ENCODE measurements at regions not wholly inside any gene's neighbourhood (a gene's known extent, or its start where the extent isn't known, plus 50 kb on each side); places are given as distances from the start of the nearest gene placed in this dataset.

DNA sequence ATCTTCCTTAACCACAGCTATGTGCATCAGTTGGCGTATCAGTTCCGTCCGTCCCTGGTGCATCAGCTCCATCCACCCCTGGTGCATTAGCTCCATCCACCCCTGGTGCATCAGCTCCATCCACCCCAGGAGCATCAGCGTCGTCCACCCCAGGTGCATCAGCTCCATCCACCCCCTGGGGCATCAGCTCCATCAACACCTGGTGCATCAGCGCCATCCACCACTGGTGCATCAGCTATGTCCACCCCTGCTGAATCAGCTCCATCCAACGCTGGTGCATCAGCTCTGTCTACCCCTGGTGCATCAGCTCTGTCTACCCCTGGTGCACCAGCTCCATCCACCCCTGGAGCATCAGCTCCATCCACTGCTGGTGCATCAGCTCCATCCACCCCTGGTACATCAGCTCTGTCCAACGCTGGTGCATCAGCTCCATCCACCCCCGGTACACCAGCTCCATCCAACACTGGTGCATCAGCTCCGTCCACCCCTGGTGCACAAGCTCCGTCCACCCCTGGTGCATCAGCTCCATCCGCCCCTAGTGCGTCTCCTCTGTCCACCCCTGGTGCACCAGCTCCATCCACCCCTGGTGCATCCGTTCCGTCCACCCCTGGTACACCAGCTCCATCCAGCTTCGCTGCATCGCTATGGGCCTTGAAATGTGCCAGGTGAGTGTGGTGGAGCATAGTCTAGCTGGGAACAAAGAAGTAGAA is 106.6 kb upstream of the ZBTB40 start:
- Histone ChIP-seq H4K8ac (ENCODE audit: low read depth, low read length) (no peak overlapping the region), H2BK12ac (ENCODE audit: low read length) (no peak overlapping the region), H3K23ac (ENCODE audit: low read length) (no peak overlapping the region), H2BK120ac (ENCODE audit: insufficient read depth, low read length, poor library complexity) (no peak overlapping the region), H3K18ac (ENCODE audit: low read length) (no peak overlapping the region), H3K4me3 (ENCODE audit: low read depth, low read length) (no peak overlapping the region), H3K27ac (ENCODE audit: low read depth, low read length) (no peak overlapping the region), H3K36me3 (ENCODE audit: control insufficient read depth in 1 of 2, insufficient read depth in 2 of 2, low read length in 2 of 2) (no peaks in the 10 kb centered on the region), H3K9me3 (ENCODE audit: insufficient read depth, low read depth, low read length) (no peaks in the 10 kb centered on the region), H2AK5ac (ENCODE audit: low read length) (no peak overlapping the region), H3K27me3 (ENCODE audit: insufficient read depth, low read length) (no peaks in the 10 kb centered on the region), H3K79me2 (ENCODE audit: control insufficient read depth, insufficient read depth, low read length, poor library complexity) (no peaks in the 10 kb centered on the region), H3K79me1 (ENCODE audit: low read length) (no peaks in the 10 kb centered on the region), H3K14ac (ENCODE audit: low read length) (no peak overlapping the region), H4K12ac (ENCODE audit: low read depth, low read length) (no peak overlapping the region), H2AFZ (ENCODE audit: insufficient read depth, low read length, poor library complexity) (no peak overlapping the region), H3K9ac (ENCODE audit: low read length) (no peak overlapping the region), H3K4me1 (ENCODE audit: control insufficient read depth in 1 of 2, insufficient read depth in 2 of 2, low read length in 2 of 2) (peaks cover 0 to 7% of the 10 kb centered on the region in 2 experiments), H3K4ac (ENCODE audit: low read depth, low read length) (no peak overlapping the region), H3K4me2 (ENCODE audit: low read length) (no peak overlapping the region), H4K91ac (ENCODE audit: low read depth, low read length) (no peak overlapping the region), H2BK5ac (ENCODE audit: low read depth, low read length, poor library complexity) (no peak overlapping the region)
- DNase-seq, result no peak
- WGBS (ENCODE audit: extremely low coverage, insufficient coverage, insufficient read length), result no CpG with 5 or more reads among the region's 17 CpGs

DNA sequence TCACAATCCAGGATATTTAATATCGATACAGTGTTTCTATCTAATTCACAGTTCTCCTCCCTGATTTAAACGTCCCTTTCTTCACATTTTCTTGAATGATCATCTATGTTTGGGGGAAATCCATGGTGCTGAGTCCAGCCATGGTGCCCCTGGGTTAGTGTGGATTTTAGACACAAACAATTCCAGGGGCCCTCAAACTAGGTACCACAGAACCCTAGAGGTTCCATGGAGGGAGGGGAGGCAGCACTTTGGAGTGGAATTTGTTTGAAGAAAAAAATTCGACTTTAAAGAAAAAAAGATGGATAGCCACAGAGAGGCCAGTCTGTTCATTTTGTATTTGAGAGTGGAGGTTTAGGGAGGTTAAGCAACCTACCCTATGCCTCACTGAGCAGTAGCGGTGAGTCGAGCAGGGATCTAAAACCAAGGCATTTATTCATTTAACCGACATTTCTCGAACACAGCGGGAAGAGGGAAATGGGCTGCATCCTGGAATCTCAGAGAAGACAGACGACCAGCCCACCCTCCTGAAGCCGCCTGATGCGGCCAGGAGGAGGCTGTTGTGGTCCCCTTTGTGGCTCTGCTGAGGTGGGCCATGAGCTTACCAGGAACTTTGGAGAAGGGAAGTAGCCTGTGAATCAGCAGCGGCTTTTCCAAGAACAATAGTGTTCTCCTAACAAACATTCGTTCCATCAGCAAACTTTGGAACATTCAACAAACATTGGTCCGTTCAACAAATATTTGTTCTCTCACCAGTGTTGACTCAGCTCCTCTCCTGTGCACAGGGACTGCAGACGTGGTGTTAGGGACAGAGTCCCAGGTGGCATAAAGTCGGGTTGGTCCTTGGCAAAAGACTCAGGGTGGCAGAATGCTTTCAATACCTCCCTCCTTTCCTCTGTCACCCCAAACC is 103.5 kb upstream of the ZBTB40 start:
- no peak overlapping the region for H3K23ac ChIP-seq (ENCODE audit: low read length)
- no peaks in the 10 kb centered on the region for H3K79me1 ChIP-seq (ENCODE audit: low read length)
- H2AK5ac ChIP-seq (ENCODE audit: low read length), result no peak overlapping the region
- no peak overlapping the region for H3K27ac ChIP-seq (ENCODE audit: low read depth, low read length)
- H4K12ac ChIP-seq (ENCODE audit: low read depth, low read length), result no peak overlapping the region
- H3K9me3 ChIP-seq (ENCODE audit: insufficient read depth, low read depth, low read length), result no peaks in the 10 kb centered on the region
- no CpG with 5 or more reads among the region's 16 CpGs for WGBS (ENCODE audit: extremely low coverage, insufficient coverage, insufficient read length)
- no peak overlapping the region for H3K4ac ChIP-seq (ENCODE audit: low read depth, low read length)
- no peak overlapping the region for H2BK12ac ChIP-seq (ENCODE audit: low read length)
- no peak overlapping the region for H3K9ac ChIP-seq (ENCODE audit: low read length)
- H2AFZ ChIP-seq (ENCODE audit: insufficient read depth, low read length, poor library complexity), result no peak overlapping the region
- no peak overlapping the region for H3K4me3 ChIP-seq (ENCODE audit: low read depth, low read length)
- H3K36me3 ChIP-seq (ENCODE audit: control insufficient read depth in 1 of 2, insufficient read depth in 2 of 2, low read length in 2 of 2), result no peaks in the 10 kb centered on the region
- no peak overlapping the region for H3K18ac ChIP-seq (ENCODE audit: low read length)
- no peak overlapping the region for H2BK120ac ChIP-seq (ENCODE audit: insufficient read depth, low read length, poor library complexity)
- H3K79me2 ChIP-seq (ENCODE audit: control insufficient read depth, insufficient read depth, low read length, poor library complexity), result no peaks in the 10 kb centered on the region
- no peak overlapping the region for H4K91ac ChIP-seq (ENCODE audit: low read depth, low read length)
- no peak overlapping the region for H2BK5ac ChIP-seq (ENCODE audit: low read depth, low read length, poor library complexity)
- H3K4me2 ChIP-seq (ENCODE audit: low read length), result no peak overlapping the region
- H3K27me3 ChIP-seq (ENCODE audit: insufficient read depth, low read length), result no peaks in the 10 kb centered on the region
- peaks cover 8 to 12% of the 10 kb centered on the region in 2 experiments for H3K4me1 ChIP-seq (ENCODE audit: control insufficient read depth in 1 of 2, insufficient read depth in 2 of 2, low read length in 2 of 2)
- no peak overlapping the region for H3K14ac ChIP-seq (ENCODE audit: low read length)
- no peak for DNase-seq
- no peak overlapping the region for H4K8ac ChIP-seq (ENCODE audit: low read depth, low read length)

DNA sequence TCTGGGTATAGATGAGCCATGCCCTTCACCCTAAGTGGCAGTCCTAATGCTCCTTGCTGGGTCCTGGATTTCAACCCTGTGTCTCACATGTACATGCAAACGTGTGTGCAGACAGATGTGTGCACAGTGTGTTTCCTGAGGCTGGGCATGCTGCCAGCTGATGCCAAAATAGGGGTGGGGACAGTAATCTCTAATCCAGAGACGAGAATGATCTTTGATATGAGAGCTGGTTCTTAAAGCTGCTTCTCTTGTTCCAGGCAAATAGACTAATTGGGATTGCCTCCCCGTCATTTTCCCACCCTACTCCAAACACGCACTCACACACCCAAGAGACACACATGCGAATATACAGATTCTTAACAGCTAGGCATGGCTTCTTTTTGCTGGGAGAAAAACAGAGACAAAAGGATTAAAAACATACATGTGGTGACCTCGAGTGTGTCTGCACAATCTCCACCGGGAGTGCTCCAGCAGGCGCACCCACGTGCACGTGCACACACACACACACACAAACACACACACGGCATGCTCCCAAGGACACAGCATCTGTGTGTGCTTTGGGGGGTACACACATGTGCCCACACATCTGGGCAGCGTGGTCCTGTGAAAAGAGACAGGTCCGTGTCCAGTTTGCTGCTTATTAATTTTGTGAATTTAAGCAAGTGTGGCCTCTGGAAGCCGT is 102.1 kb upstream of the ZBTB40 start:
- peak overlapping the region; percentile 38 for H3K4me3 ChIP-seq (ENCODE audit: low read depth, low read length)
- H2BK120ac ChIP-seq (ENCODE audit: insufficient read depth, low read length, poor library complexity), result no peak overlapping the region
- no peak overlapping the region for H3K14ac ChIP-seq (ENCODE audit: low read length)
- no peak overlapping the region for H3K27ac ChIP-seq (ENCODE audit: low read depth, low read length)
- no peak overlapping the region for H2BK5ac ChIP-seq (ENCODE audit: low read depth, low read length, poor library complexity)
- H2AFZ ChIP-seq (ENCODE audit: insufficient read depth, low read length, poor library complexity), result no peak overlapping the region
- no peak overlapping the region for H3K4ac ChIP-seq (ENCODE audit: low read depth, low read length)
- H3K27me3 ChIP-seq (ENCODE audit: insufficient read depth, low read length), result no peaks in the 10 kb centered on the region
- H3K4me2 ChIP-seq (ENCODE audit: low read length), result no peak overlapping the region
- H3K79me1 ChIP-seq (ENCODE audit: low read length), result no peaks in the 10 kb centered on the region
- no peak overlapping the region for H2AK5ac ChIP-seq (ENCODE audit: low read length)
- no peak for DNase-seq
- no CpG with 5 or more reads among the region's 14 CpGs for WGBS (ENCODE audit: extremely low coverage, insufficient coverage, insufficient read length)
- H2BK12ac ChIP-seq (ENCODE audit: low read length), result no peak overlapping the region
- H3K36me3 ChIP-seq (ENCODE audit: control insufficient read depth in 1 of 2, insufficient read depth in 2 of 2, low read length in 2 of 2), result no peaks in the 10 kb centered on the region
- H4K8ac ChIP-seq (ENCODE audit: low read depth, low read length), result no peak overlapping the region
- no peak overlapping the region for H4K12ac ChIP-seq (ENCODE audit: low read depth, low read length)
- no peaks in the 10 kb centered on the region for H3K79me2 ChIP-seq (ENCODE audit: control insufficient read depth, insufficient read depth, low read length, poor library complexity)
- H3K9me3 ChIP-seq (ENCODE audit: insufficient read depth, low read depth, low read length), result no peaks in the 10 kb centered on the region
- H3K9ac ChIP-seq (ENCODE audit: low read length), result no peak overlapping the region
- H3K23ac ChIP-seq (ENCODE audit: low read length), result no peak overlapping the region
- H3K18ac ChIP-seq (ENCODE audit: low read length), result no peak overlapping the region
- H4K91ac ChIP-seq (ENCODE audit: low read depth, low read length), result no peak overlapping the region
- H3K4me1 ChIP-seq (ENCODE audit: control insufficient read depth in 1 of 2, insufficient read depth in 2 of 2, low read length in 2 of 2), result peaks cover 8 to 12% of the 10 kb centered on the region in 2 experiments

DNA sequence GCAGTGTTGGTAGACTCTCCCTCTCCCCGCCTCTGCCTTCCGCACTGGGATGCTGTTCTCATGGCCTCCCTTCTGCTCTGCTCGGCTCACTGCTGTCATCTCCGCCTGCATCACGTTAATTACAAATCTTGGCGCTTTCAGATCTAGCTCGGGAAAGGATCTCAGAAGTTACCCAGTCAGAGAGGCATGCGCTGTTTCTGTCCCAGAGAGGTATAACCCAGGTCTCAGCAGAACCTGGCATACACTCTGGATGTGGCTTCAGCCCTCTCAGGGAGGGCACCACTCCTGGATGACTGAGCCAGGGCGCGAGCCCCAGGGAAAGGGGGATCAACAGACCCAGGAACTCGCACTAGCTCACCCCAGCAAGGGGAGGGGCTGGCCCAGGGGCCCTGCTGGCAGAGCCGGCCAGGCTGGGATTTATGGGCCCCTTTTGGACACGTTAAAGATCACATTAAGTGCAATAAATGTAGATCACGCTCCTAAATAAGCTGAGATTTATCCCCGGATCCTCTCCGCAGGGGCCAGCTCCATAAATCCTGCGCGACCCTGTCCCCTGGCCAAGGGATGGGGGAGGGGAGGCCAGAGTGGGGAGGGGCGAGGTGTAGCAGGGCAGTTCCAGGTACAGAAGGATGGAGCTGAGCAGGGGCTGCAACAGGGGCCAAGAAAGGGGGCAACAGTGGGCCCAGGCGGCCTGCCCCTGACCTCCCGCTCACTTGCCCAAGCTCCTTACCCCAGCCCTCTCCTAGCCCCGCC is 101.3 kb upstream of the ZBTB40 start:
- no peak overlapping the region for H3K14ac ChIP-seq (ENCODE audit: low read length)
- no peak overlapping the region for H3K4me3 ChIP-seq (ENCODE audit: low read depth, low read length)
- H2BK5ac ChIP-seq (ENCODE audit: low read depth, low read length, poor library complexity), result no peak overlapping the region
- no peak overlapping the region for H2AK5ac ChIP-seq (ENCODE audit: low read length)
- H3K23ac ChIP-seq (ENCODE audit: low read length), result no peak overlapping the region
- H3K27me3 ChIP-seq (ENCODE audit: insufficient read depth, low read length), result no peaks in the 10 kb centered on the region
- no peak overlapping the region for H2AFZ ChIP-seq (ENCODE audit: insufficient read depth, low read length, poor library complexity)
- no peaks in the 10 kb centered on the region for H3K9me3 ChIP-seq (ENCODE audit: insufficient read depth, low read depth, low read length)
- DNase-seq, result no peak
- no peak overlapping the region for H3K4me2 ChIP-seq (ENCODE audit: low read length)
- H4K8ac ChIP-seq (ENCODE audit: low read depth, low read length), result no peak overlapping the region
- H4K91ac ChIP-seq (ENCODE audit: low read depth, low read length), result no peak overlapping the region
- no peak overlapping the region for H2BK120ac ChIP-seq (ENCODE audit: insufficient read depth, low read length, poor library complexity)
- H2BK12ac ChIP-seq (ENCODE audit: low read length), result no peak overlapping the region
- no peaks in the 10 kb centered on the region for H3K36me3 ChIP-seq (ENCODE audit: control insufficient read depth in 1 of 2, insufficient read depth in 2 of 2, low read length in 2 of 2)
- H3K79me1 ChIP-seq (ENCODE audit: low read length), result no peaks in the 10 kb centered on the region
- H3K79me2 ChIP-seq (ENCODE audit: control insufficient read depth, insufficient read depth, low read length, poor library complexity), result no peaks in the 10 kb centered on the region
- H3K9ac ChIP-seq (ENCODE audit: low read length), result no peak overlapping the region
- H3K27ac ChIP-seq (ENCODE audit: low read depth, low read length), result no peak overlapping the region
- WGBS (ENCODE audit: extremely low coverage, insufficient coverage, insufficient read length), result no CpG with 5 or more reads among the region's 22 CpGs
- H4K12ac ChIP-seq (ENCODE audit: low read depth, low read length), result no peak overlapping the region
- H3K4me1 ChIP-seq (ENCODE audit: control insufficient read depth in 1 of 2, insufficient read depth in 2 of 2, low read length in 2 of 2), result peaks cover 8 to 12% of the 10 kb centered on the region in 2 experiments
- H3K4ac ChIP-seq (ENCODE audit: low read depth, low read length), result no peak overlapping the region
- H3K18ac ChIP-seq (ENCODE audit: low read length), result no peak overlapping the region
